GM12874 (cell line): ENCODE measurements at regions not wholly inside any gene's neighbourhood (a gene's known extent, or its start where the extent isn't known, plus 50 kb on each side); places are given as distances from the start of the nearest gene placed in this dataset.
A peak's percentile ranks its signal among the peaks of the same experiment; 100 is the strongest.

ENCODE experiments used
- TF ChIP-seq, protein P1 (sequence below): IDR thresholded peaks from 2 replicates; pipeline ENCODE4 v1.5.1; 2011; ENCODE audit warnings: low read depth, mild to moderate bottlenecking, control low read depth, low read length, moderate library complexity; ENCODE audit not compliant: insufficient read depth

DNA sequence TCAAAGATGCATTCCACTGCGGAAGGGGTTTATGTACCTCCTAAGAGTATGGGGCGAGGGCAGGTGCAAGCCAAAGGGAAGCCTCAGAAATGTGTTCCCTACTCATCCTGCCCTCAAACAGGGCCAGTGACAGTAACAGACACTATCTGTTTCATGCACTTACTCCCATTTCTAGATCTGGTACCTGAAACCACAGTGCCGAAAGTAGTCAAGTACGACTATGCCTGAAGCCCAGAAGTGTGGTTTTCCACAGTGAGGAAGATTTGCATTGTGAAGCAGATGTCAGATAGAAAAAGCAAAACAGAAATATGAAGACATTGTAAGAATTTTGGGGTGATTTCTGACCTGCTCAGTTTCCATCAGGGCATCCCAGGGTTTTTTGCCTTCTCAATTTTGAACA is 748.7 kb downstream of the RNF144A start:
- TF ChIP-seq, protein P1, sequence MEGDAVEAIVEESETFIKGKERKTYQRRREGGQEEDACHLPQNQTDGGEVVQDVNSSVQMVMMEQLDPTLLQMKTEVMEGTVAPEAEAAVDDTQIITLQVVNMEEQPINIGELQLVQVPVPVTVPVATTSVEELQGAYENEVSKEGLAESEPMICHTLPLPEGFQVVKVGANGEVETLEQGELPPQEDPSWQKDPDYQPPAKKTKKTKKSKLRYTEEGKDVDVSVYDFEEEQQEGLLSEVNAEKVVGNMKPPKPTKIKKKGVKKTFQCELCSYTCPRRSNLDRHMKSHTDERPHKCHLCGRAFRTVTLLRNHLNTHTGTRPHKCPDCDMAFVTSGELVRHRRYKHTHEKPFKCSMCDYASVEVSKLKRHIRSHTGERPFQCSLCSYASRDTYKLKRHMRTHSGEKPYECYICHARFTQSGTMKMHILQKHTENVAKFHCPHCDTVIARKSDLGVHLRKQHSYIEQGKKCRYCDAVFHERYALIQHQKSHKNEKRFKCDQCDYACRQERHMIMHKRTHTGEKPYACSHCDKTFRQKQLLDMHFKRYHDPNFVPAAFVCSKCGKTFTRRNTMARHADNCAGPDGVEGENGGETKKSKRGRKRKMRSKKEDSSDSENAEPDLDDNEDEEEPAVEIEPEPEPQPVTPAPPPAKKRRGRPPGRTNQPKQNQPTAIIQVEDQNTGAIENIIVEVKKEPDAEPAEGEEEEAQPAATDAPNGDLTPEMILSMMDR: no peak

DNA sequence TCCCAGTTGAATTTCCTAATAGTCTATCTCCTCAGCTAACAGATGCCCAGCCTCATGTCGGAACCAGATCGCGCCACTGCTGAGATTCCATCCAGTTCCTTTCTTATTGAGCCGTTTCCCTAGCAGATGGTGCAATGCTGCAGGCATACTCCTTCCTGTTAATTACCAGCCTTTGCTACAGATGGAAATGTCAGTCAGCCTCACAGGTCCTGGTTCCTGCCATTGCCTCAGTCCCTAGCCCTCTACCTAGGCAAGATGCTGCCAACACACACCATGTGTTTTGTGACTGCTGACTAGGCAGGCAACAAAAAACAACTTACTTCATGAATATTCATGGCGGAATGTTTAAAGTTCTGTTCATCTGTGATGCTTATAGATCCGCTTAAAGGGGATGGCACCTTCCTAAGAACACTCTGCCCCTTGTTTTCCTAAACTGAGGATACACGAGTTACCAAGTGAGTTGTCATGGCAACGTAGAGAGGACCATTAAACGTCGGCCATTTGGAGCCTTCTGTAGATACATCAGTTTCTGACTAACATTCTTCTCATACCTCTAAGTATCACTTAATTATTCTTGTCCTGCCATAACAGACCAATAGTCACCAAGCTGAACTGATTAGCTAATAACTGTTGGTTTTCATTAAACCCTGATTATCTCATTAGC is 749.5 kb downstream of the RNF144A start:
- TF ChIP-seq, protein P1: no peak

DNA sequence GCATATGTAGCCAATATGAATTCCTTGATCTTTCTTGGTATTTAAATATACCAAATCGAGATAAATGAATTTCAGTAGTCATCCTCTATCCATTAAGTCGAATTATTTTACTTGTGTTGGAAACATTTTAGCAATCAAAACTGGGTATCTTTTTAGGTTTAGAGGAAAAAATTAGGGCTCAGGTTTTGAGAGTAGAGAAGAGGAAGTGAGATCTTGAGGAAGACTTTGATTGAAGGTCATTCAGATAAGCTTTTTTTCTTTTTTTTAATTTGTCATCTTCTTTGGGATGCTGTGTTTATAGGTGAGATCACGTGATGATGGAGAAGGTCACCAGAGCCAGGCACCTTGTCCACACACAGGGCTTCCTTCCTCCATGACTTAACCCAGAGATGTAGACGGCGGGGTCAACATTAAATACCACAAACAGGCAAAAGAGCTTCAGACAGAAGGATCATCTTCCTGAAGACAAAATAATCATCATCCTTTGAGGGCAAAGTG is 750.1 kb downstream of the RNF144A start:
- TF ChIP-seq, protein P1: no peak

GRCh38 chr2:7670905-7671641 is 753.9 kb downstream of the RNF144A start:
- TF ChIP-seq, protein P1: no peak

DNA sequence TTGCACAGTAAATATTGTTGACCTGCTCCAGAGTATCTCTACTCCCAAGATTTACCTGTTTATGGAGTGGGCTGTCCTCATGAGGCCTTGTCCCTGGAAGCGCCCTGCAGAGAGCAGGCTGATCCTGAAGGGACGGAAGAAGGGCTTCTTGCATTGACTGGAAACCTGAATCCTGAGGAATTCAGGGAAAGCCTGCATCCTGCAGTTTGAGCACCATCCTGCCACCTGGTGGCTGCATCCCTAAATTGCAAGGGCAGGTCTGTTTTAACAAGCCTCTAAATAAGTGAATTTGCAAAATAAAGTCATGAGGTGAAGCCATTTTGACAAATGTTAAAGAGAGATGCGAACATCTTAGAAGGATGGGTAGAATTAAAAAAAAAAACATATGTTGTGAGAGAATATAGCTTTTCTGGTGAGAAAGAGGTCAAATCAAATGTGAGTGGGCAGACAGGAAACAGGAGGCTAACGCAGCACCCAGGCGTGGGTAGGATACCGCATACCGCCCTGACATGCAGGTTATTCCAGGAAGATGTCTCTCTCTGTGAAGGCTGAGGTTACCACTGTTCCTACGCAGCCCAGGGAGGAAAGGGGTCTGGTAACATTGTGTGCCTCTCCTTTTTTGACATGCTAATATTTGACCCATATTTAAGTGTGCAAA is 754.9 kb downstream of the RNF144A start:
- TF ChIP-seq, protein P1: peak; percentile 75

- TF ChIP-seq, protein P1: no peak
These were observed 755.5 kb downstream of the RNF144A start for GRCh38 chr2:7672685-7673071.

DNA sequence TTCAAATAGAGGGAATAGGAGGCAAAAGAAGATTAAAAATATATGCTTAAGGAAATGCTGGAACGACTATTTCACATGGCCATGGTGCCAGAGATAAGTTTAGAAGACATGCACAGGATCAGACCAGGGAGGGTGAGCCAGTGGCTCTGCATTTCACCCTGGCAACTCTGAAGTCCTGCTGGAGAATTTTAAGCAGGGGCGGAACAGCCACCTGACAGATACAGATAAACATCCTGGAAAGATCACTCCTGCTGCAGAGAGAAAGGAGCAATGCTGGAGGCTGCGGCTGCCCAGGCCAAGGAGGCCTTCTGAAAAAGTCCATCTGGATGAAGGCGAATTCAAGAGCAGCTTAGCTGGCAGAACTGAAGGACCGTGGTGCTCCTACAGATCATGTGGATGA is 755.9 kb downstream of the RNF144A start:
- TF ChIP-seq, protein P1: no peak
